Superior temporal gyrus (tissue), 1 donor: ENCODE measurements at regions not wholly inside any gene's neighbourhood (a gene's known extent, or its start where the extent isn't known, plus 50 kb on each side); places are given as distances from the start of the nearest gene placed in this dataset.

ENCODE experiments used
- DNase-seq: peaks from one replicate; pipeline ENCODE4 v3.0.0-alpha.2; 2016; ENCODE audit errors: extremely low spot score

DNA sequence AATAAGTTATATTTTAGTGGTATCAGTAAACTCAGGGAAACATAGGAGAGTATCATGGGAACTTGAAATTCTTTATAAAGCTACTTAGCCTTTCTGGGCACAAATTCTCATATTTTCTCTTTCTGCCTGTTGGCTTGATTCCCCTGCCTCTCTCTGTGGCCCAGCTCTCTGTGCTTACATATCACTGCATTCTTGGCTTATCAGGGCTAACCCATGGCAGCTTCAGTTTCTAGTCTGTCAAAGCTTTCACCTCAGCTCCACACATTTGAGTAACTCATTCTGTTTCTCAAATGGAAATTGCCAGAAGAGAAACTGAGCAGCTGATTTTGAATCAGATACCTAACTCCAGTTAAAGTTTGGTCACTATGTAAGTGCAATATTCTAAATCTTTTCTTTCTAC is 713.1 kb downstream of the DNAJB9 start:
- DNase-seq = no peak

- DNase-seq = no peak
These were observed 715.3 kb downstream of the DNAJB9 start for GRCh38 chr7:109284943-109285342.

DNA sequence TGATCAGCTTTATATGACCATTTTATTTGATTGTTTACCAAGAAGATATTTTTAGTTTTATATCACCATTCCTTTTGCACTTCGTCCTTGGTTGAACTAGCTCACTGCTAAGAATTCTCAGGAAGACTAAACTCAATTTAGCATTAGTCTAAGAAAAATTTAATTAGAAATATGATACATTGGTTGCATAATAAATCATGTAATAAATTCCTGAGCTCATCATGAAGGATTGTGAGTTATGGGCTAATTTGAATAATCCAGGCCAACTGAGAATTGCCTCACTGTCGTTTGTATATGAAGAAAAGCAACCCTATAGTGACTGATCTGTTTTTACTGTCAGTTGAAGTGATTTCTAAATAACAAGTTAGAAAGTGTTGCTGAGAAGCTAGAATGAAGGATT is 725.5 kb downstream of the DNAJB9 start:
- DNase-seq = no peak

- no peak for DNase-seq
These were observed 739.1 kb downstream of the DNAJB9 start for GRCh38 chr7:109308816-109309215.

- no peak for DNase-seq
These were observed 740.1 kb downstream of the DNAJB9 start for GRCh38 chr7:109309790-109310189.

GRCh38 chr7:109318136-109318535 is 748.5 kb downstream of the DNAJB9 start:
- DNase-seq = peak; percentile 68

DNA sequence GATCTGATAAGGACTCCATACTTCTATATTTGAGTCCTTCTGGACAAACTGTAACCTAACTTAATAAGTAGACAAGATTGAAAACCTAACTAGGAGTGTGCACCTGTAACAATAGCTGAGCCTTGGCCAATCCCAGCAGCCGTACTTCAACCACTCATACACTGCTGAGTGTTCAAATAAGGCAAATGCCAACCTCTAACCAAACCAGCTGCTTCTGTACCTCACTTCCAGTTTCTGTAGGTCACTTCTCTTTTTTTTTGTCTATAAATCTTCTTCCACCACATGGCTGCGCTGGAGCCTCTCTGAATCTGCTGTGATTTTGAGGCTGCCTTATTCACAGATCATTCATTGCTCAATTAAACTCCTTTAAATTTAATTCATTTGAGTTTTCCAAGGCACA is 753.2 kb downstream of the DNAJB9 start:
- DNase-seq = no peak

- no peak for DNase-seq
These were observed 761.7 kb downstream of the DNAJB9 start for GRCh38 chr7:109331423-109331822.

- no peak for DNase-seq
These were observed 766.3 kb downstream of the DNAJB9 start for GRCh38 chr7:109335951-109336350.

GRCh38 chr7:109336531-109336930 is 766.9 kb downstream of the DNAJB9 start:
- no peak for DNase-seq

DNA sequence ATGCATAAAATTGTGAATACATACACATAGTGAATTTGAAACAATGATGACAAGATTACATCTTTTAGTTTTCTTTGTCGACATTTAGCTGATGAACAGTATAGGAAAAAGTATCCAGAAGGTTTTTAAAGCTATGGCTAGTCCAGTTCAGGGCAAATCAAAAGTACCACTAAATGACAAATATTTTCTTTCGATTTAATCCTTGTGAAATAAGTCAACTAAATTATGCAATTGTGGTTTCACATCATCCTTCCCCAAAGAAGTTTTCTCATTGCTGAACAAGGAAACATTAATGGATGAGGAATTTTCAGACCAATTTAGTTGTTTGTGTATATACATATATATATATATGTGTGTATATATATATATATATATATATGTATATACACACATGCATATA is 774.0 kb downstream of the DNAJB9 start:
- DNase-seq = no peak

- no peak for DNase-seq
These were observed 781.8 kb downstream of the DNAJB9 start for GRCh38 chr7:109351493-109351892.

- DNase-seq = no peak
These were observed 784.3 kb downstream of the DNAJB9 start for GRCh38 chr7:109354000-109354399.

DNA sequence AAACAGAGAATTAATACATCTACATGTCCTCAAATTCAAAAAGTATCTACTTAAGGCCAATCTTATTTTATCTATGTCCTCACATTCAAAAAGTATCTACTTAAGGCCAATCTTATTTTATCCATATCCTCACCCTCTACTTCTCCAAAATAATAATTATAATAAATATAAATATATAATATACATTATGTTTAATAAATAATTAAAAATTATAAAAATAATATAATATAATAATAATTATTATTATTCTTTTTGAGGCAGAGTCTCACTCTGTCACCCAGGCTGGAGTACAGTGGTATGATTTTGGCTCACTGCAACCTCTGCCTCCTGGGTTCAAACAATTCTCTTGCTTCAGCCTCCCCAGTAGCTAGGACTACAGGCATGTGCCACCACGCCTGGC is 784.9 kb downstream of the DNAJB9 start:
- no peak for DNase-seq

DNA sequence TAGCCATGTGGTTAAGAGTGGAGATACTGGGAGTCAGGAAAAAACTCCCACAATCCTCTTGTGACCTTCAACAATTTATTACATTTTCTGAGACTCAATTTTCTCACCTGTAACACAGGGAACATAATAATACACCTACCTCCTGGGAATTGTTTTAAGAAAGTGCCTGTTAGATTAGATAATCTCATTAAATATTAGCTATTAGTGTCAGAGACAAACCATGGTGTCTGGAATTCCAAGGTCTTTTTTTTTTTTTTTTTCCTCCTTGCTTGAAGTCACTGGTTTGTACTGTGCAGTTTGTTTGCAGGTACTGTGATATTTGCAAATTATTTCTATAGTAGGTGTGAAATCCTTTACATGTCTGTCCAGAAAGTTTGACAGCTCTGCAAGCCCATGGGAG is 806.1 kb downstream of the DNAJB9 start:
- DNase-seq = no peak

GRCh38 chr7:109376576-109376975 is 806.9 kb downstream of the DNAJB9 start:
- DNase-seq = no peak

DNA sequence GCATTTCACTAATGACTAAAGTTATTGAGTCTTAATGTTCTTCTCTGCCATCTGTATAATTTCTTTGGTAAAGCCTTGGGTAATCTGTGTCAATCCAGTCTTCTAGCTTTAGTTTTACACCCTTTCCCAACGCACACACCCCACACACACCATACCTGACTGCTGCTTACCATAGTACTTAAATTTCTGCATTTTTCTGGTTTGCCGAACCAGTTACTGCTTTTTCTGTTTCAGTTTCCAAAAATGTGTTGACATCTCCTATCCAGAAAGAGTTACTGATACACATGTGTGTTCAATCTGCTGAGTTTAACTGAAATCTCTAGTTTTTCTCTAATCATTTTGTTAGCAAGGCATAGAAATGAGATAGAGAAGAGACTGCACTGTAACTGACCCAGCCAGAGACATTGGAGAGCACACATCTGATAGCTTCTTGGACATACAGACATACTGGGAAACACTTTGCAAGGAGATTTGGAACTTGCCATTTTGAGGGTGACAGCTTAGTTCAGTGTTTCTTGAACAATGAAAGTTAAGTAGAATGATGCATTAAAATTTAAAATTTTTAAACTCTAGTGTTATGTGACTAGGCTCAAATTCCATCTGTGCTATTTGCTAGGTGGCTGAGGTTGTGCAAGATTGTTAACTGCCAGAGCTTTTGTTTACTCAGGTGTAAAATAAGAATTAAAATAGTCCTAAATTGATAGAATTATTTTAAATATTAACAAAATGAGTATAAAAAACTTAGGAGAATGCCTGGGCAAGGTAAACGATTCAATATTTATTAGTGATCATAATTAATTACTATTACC is 807.6 kb downstream of the DNAJB9 start:
- DNase-seq = no peak

GRCh38 chr7:109386959-109387358 is 817.3 kb downstream of the DNAJB9 start:
- DNase-seq = no peak

- no peak for DNase-seq
These were observed 817.9 kb downstream of the DNAJB9 start for GRCh38 chr7:109387530-109387929.

- no peak for DNase-seq
These were observed 821.6 kb downstream of the DNAJB9 start for GRCh38 chr7:109391240-109391639.

DNA sequence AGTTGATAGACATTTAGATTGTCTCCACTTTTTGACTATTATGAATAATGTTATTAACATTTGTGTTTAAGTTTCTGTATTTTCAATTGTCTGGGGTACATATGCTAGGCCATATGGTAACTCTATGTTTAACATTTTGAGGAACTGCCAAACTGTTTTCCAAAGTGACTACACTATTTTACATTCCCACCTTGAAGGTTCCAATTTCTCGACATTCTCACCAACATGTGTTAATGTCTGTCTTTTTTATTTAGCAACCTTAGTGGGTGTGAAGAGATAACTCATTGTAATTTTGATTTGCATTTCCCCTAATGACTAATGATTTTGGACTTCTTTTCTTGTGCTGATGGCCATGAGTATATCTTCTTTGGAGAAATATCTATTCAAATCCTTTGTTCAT is 832.4 kb downstream of the DNAJB9 start:
- DNase-seq = peak; percentile 63

GRCh38 chr7:109407756-109408155 is 838.1 kb downstream of the DNAJB9 start:
- no peak for DNase-seq

GRCh38 chr7:109437957-109438356 is 868.3 kb downstream of the DNAJB9 start:
- no peak for DNase-seq

DNA sequence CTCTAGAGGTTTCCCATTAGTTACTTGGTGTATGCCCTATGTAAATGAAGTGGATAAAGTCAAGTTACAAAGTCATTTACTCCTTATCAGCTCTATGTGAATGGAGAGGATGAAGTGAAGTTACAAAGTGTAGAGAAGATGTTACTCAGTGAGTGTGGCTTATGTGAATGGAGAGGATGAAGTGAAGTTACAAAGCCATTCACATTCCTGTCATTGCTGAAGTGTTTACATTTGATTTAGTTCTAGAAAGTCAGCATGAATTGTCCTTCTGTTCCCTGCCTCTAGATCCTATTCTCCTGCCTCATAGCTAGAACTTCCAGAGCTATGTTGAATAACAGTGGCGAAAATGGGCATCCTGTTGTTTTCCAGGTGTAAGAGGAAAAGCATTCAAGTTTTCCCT is 880.1 kb downstream of the DNAJB9 start:
- DNase-seq = no peak
